ENCODE measurements at regions not wholly inside any gene's neighbourhood (a gene's known extent, or its start where the extent isn't known, plus 50 kb on each side); places are given as distances from the start of the nearest gene placed in this dataset.

DNA sequence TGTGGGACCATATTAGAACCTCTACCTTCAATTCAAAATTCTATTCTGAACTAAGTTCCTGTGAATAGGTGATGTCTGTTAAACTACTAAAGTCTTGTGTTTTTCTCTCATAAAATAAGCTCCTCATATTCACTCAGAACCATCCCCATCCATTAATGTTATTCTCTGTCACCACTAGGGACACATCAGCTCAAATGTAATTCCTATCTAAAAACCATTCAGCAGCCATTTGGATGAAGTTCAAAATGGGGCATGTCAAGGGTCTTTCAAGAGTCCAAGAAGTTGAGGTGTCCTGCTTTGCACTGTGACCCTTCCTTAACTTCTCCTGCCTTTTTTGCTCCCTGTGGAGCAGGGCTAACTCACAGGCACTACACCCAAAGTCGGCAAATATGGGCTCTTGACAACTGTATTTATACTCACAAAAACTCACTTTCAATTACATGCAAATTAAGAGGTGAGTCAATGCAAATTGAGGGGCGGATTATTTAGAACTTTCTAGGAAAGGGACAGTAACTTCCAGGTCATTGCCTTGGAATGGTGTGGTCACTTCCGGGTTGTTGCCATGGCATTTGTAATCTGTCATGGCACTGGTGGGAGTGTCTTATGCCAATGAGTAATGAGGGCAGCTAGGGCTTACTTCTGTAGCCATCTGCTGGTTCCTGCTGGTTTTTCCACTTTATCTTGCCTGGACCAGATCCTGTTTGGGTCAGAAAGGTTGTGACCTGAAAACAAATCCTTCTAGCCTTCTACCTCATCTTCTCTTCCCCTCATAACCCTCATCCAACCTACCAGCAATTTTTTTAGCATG, 128.2 kb upstream of the COX10 start:
- no peak for DNase-seq

DNA sequence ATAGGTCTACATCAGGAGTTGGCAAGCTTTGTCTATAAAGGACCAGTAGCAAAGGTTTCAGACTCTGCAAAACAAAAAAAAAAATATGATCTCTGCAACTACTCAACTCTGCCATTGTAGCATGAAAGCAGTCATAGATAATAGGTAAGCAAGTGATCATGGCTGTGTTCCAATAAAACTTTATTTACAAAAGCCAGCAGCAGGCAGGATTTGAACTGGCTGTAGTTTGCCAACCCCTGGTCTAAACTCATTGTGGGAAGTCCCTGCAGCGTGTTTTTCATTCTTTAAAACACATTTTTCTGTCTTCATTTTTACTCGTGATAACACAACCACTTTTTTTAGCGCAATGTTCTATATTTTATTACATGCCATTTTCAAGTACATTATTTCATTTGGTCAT, 127.5 kb upstream of the COX10 start:
- DNase-seq = no peak

DNA sequence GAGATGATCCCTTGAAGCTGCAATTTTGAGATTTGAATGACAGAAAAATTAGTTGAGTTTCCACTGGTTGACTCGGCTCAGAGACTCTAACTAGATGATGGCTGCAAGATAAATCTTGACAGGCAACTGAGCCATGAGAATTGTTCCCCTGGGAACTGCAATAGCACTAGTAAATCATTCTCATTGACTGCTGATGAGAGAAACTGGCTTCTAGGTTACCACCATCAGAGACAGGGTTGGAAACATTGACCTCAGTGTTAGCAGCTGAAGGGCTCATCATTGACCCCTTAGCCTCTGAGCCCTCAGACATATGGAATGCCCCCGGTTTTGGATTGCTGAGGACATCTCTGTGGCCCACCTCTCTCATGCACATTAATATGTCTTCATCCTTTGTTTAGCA, 125.4 kb upstream of the COX10 start:
- DNase-seq = no peak

DNA sequence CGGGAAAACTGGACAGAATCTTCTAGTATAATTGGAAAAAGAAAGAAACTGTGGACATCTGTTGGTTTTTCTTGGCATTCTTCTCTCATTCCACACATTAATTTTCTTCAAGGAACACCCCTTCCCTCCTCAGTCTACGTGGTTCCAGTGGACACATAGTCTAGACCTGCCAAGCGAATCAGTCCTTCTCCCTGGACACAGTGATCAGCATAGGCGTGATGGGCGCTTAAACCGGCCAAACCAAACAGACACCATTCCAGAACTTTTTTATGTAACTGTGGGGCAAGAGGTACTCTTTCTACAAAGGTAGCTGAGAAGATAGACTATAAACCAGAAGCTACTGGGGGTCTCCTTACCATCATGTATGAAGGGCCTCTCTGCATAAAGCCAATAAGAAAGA, 121.8 kb upstream of the COX10 start:
- no peak for DNase-seq

DNA sequence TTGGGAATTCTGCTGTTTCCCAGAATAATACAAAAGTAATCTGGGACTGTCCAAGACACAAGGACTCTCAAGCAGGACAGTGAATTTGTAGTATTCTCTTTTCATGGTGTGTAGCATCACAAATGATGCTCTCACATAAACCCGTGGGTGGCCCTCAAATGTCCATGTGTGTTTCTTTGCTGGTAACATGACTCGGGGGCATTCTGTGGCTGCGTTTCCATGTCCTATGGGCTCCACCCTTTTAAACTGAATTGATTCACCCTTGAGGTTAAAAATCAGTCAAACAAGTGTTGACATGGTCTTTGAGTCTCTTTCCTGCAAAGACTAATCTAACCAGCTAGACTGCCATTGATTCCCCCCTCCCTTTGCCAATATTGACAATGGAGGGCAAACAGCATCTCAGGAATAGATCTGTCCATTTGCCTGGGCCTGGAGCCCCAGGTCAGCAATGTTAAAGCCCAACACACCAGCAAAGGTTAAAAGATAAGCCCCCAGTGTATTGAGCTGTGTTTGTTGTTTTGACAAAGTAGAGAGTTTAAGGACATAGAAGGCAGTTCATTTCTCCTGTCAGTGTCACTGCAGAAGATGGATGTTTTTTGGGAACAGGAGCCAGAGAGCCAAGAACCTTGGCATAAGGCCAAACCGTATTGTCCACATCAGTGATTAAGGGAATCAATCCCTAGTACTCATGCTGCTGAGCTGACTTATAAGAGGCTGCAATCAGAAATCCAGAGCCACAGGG, 117.1 kb upstream of the COX10 start:
- DNase-seq = peak; percentile 34

DNA sequence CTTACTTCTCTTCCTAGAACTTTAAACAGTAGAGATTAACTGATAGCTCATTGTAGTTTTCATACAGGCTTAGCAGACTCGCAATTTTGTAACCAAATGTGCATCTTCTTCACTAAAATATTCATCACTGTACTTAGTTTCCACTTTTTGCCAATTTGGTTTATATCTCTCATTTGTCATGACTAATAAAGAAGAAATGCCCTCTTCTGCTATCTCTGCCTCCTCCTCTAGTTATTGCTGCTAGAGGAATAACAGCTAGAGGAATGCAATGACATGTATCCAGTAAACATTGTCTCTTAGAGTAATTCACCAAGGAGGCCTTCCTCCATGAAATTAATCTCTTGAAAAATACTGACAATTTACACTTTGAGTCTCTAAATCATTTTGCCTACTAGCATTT, 115.5 kb upstream of the COX10 start:
- DNase-seq = no peak

DNA sequence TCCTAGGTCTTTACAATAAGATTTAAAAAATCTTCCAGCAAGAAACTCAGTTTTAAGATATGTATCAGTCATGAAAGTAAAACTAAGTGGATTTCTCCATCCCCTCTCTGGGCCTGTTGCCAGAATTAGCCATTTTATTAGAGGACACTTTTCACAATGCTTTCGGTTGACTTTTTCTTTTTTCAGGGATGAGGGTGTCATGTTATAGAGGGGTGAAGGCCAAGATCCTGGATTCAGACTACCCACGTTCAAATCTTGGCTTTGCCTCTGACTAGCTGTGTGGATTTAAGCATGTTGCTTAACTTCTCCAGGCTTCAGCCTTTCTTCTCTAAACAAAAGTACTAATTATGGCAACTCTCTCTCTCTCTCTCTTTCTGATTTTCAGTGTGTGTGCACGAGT, 111.7 kb upstream of the COX10 start:
- no peak for DNase-seq

DNA sequence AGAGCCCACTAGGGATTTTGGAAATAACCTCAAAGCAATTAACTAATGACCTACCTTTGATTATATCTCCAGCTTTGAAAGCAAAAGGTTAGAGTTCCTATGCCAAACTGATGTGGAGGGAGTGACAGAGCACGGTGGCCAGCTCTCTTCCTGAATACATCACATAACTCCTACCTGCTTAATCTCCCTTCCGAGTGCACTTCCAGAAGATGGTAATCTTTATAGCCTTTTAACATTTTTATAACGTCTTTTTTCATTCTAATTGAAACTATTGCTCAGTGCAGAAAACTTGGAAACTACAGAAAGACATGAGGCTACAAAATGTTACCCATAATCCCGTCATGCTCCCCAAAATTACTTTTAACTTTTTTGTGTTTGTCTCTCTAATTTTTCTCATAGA, 110.5 kb upstream of the COX10 start:
- DNase-seq = no peak

DNA sequence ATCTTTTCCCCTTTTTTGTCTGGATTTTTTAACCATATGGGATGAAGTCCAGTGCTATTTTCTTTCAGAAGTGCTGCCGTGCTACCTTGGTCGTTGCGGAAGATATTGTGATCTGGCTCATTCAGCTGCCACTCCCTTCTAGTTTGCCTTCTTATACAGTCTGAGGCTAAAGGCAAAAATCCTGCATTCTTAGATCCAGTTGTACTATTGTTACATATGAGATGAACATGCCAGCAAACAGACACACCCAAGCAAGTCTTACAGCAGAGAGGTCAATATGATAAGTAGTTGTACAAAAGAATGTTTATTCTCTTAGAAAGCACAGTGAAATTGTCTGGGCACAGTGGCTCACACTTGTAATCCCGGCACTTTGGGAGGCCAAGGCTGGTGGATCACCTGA, 108.0 kb upstream of the COX10 start:
- no peak for DNase-seq

DNA sequence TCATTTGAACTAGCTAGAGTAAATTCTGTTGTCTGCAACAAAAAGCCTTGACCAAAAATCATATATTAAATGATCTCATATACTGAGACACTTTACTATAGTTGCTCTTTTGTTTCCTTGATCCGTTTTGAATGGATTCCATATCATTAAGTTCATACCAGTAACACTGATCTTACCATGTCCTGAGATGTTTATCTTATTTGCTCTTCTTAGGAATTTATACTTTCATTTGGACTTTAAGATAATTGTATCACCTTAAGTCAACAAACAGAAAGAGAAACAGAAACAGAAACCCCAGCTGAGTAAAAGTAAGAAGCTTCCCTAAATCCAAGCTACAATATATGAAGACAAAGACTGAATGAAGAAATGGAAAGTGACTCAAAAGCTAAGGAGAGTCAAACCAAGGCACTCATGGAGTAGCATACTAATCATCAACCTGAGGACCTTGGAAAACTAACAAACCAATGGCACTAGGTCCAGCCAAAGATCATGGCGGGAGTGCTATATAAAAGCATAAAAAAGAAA, 106.5 kb upstream of the COX10 start:
- DNase-seq = no peak

DNA sequence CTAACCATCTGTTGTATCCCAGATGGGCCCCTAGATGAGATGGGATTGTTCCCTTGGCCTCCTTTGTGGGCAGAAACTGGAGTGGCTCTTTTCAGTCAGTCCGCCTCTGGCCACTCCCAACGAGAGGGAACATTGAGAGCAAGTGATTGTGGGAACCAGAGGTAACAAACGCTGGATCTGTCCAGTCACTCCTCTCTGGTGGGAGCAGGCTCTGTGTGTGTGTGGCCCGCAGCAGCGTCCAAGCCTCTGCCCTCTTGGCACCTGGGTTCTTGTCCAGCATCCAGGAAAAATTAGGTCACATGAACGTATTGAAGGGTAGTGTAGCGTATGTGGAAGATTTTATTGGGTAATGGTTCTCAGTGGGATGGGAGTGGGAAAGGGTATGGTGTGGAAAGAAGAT, 101.9 kb upstream of the COX10 start:
- no peak for DNase-seq

DNA sequence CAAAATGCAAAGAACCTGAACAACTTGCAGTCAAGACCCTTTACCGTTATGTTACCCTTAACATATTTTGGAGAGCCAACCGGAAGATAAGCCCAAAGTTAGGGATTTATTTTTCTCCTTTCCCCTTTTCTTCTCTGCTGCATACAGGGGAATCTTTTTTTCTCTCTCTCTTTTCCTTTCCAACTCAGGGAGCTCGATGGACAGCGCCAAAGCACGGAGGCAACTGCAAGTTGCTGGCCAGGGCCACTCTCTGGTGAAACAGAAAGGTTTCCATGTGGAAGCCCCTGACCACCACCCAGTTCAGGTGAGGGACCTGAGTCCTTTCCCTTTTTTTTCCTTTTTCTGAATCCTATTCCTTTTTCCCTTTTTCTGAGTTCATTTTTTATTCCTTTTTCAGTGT, 98.8 kb upstream of the COX10 start:
- no peak for DNase-seq

DNA sequence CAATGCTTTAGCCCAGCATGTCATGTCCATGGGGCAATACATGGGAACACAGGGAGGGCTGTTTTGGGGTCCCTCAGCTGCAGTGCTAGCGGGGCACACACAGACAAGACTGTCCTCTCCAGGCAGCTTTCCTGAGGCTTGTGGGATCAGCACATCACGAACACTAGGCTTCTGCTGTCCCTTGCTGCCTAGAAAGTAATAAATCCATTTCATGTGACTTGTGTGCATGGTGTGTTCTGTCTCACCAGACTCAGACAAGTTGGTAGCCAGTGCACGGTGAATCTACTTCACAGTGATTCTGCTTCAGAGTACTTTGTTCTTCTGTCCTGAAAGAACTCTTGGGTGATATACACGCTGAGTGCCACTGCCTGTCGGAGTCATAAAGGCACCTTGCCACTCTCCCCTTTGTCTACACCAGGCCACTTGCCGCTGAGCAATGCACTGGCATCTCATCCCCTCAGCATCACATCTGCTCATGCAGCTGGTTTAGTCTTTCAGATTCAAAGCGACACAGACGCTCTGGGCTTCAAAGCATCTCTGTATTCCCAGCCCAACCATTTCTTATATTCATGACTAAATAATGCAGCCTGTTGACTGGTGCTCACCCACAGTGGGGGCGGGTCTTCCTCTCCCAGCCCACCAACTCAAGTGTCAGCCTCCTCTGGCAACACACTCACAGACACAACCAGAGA, 95.2 kb upstream of the COX10 start:
- DNase-seq = no peak

DNA sequence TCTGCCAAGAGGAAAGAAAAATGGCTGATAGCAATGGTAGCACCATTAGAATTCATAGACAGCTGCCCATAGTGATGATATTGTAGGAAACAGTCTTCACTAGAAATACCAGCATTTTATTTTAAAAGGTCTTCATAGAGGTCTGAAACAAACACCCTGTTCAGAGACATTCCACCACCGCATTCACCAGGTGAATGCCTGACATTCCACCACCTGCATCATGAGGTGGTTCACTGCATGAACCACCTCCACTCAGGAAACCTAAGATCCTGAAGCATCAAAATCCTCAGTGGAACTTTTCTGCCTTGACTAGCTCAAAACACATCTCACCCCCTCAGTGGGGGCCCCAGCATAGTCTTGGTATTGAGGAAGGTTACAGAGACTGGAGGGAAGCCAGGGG, 91.5 kb upstream of the COX10 start:
- DNase-seq = no peak

DNA sequence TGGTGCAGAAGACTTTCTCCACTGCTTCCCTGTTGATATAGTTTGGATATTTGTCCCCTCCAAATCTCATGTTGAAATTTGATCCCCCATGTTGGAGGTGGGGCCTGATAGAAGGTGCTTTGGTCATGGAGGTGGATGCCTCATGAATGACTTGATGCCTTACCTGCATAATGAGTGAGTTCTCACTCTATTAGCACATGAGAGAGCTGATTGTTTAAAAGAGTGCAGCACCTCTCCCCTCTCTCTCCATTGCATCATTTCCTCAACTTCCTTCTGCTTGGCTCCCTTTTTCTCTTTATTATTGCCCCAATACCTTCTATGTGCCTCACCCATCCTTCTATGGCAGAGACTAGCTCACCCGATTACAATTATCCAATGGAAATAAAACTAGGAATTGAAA, 90.8 kb upstream of the COX10 start:
- DNase-seq = no peak

DNA sequence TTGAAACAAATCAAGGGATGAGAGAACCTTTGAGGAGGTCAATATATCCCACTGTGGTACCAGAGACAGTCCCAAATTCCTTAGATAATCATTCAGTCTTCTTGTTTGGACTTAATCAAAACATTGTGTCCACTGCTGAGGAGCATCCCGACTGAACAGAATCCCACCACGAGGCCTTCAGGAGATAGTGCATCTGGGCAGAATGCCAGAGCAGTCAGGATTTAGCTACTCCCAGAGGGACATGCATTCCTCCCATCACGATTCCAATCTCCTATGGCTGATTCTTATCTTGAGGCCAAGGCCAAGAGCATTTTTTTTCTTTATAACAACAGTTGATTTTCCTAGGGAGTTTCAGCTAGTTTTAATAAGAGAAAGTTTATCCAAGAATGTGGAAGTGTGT, 87.4 kb upstream of the COX10 start:
- no peak for DNase-seq

DNA sequence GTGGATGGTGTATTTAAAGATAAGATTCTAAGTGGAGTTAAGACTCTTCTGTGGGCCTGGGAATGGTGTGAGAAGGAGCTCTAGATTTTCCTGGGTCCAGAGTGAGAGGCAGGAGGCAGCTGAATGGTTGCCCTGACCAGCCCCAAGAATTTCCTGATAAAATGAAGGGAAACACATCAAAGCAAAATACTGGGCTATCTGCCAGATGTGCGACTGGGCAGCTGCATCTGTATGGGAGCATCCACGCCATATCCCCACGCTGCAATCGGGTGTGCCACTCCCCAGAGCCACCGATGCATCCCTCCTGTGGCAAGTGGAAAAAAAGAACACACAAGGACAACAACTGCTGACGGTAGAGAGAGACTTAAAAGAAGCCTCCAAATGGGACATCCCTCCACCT, 84.3 kb upstream of the COX10 start:
- DNase-seq = no peak

DNA sequence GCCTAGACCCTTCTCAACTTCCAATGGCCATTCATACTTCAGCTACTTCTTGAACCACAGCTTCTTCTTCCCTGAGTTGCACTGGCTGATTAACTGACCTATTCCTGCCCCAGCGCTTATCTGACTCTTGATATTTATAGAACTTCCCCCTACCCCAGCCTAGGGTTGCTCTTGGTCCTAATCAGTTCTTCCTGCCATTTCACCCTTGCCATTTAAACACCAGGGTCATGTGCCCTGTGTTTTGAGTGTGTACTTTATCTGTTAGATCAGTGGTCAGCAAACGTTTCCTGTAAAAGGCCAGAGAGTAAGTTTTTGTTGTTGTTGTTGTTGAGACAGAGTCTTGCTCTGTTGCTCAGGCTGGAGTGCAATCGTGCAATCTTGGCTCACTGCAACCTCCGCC, 82.4 kb upstream of the COX10 start:
- no peak for DNase-seq

DNA sequence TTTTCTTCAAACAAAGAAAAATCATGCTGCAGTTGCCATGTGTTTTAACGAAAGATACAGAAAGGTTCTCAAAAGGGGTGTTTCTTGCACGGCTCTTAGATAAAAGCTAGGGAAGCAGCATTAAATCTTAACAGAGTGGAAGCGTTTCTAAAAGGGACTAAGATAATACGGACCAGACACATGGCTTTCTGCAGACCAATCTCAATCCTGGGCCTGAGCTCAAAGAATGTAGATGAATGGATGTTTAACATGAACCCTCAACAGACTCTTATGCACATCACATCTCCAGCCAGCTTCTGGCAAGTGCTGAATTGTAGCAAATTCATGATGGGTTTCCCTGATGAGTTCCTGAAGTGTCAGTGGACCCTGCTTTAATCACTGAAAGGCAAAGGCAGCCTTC, 80.2 kb upstream of the COX10 start:
- no peak for DNase-seq

DNA sequence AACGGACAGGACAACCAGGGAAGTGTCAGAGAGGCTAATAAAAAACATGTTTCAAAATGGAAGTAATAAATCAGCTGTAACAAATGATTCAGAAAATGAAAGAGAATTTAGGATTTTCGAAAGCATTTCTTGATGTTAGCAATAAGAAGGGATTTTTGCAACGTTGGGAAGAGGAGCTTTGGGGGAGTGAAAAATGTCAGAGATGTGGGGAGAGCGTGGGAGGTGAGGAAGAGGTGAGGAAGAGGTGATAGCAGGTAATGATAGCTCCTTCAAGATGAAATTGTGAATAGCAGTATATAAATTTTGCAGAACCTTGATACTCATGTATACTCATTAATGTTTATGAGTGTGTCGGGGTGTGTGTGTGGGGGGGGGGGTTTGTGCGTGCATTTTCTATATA, 76.2 kb upstream of the COX10 start:
- DNase-seq = no peak

DNA sequence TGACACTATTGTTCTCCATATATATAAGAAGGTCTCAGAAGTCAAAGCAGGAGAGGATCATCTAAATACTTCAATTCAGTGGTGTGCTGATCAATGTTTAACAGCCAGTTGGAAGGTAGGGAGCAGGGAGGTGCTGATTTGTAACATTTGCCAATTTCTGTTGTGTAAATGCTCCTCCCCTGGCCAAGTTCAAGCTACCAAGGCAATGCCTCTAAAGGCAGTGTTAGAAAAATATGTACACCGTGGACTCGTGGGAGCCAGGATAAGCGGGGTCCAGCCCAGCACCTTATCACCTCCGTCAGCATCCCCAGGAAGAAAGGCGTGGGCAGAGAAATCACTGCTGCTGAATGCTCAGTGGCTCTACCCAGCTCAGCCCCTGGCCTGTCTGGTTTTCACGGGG, 75.3 kb upstream of the COX10 start:
- DNase-seq = no peak

DNA sequence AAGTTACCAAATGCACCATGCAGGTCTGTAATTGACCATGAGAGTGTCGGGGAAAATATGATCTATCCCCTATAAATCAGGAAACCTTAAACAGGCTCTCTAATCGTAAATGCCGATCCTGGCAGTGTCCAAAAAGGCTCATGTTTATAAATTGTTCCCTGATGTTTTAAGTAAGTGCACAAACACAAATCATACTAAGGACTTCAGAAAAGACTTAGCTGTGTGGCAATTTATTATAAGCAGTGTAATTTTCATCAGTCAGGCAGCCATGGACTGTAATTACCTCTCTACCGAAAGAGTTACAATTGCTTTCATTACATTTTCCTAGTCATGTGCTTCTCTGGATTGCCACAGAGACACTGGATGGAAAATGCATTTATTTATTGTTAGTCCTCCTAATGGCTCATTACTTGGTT, 73.4 kb upstream of the COX10 start:
- peak; percentile 86 for DNase-seq

DNA sequence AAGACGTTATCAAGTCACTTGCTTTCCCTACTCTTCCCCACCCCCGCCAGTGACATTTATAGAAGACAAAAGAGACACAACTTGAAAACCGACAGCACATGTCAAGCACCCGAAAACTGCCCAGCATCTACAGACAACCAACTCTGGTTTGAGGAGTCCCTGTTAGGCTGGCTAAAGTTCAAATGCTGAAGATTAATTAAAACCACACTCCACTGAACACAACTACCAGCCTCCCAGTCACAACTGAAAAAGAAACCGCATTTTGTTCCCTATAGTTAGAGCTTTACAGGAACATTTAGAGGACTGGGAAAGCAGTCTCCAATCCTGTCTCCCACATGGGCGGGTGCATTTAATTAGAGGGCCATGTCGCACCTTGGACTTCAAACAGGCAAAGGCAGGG, 73.0 kb upstream of the COX10 start:
- DNase-seq = no peak

DNA sequence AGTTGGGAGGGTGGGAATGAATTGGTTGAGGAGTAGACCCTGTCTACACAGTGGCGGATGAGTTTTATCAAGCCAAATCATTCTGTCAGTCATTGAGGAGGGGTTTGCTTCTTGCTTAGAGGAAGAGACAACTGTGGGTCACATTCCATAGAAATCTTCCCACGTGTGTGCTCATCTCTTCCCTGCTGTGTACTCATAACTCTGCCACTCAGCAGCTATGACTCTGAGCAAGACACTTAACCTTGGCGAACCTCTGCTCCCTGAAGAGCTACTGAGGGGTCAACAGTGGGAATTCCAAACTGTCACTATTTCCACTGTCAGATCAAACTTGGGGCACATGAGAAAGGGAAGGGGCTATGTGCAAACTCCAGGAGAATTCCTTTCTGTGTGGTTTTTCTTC, 72.6 kb upstream of the COX10 start:
- DNase-seq = no peak

All from NCI-H1105 treated with DMSO at 0.1 percent for 48 hours (cell line).